Stomach (tissue), 8 donors: ENCODE measurements at regions not wholly inside any gene's neighbourhood (a gene's known extent, or its start where the extent isn't known, plus 50 kb on each side); places are given as distances from the start of the nearest gene placed in this dataset.

ENCODE experiments used
- DNase-seq, 2 donors: peaks; one replicate each; pipeline versions ENCODE4 v3.0.0 to v3.0.0-alpha.2; 2013 to 2019
- H3K27ac ChIP-seq, 5 donors: fragments of 200-600 bp in 4 of 5; sonication (generic) in 4 of 5; one replicate each; pipeline ENCODE4 v1.5.1; 2013 to 2019; ENCODE audit warnings: mild to moderate bottlenecking in 1 of 5, moderate library complexity in 1 of 5
- H3K27me3 ChIP-seq, 3 donors: fragments of 200-600 bp; sonication (generic); one replicate each; pipeline ENCODE4 v1.5.1; 2017 to 2019; ENCODE audit warnings: mixed run types in 1 of 3
- H3K36me3 ChIP-seq, 4 donors: fragments of 200-600 bp; sonication (generic); 1 replicate in 3 of 4; 2 replicates in 1 of 4; pipeline ENCODE4 v1.5.1; 2016 to 2019
- H3K4me1 ChIP-seq, 4 donors: fragments of 200-600 bp; sonication (generic); one replicate each; pipeline ENCODE4 v1.5.1; 2016 to 2019
- H3K4me3 ChIP-seq, 4 donors: fragments of 200-600 bp; sonication (generic) in 3 of 4; one replicate each; pipeline ENCODE4 v1.5.1; 2016 to 2019; ENCODE audit warnings: mild to moderate bottlenecking in 1 of 4
- H3K9me3 ChIP-seq, 4 donors: fragments of 200-600 bp; sonication (generic); one replicate each; pipeline ENCODE4 v1.5.1; 2016 to 2019
- CTCF ChIP-seq, 7 experiments: fragments of 450-650 bp in 4 of 7; fragments of 200-600 bp in 3 of 7; sonication (generic) in 3 of 7; IDR thresholded peaks; one replicate each; pipeline ENCODE4 v1.5.1; 2016 to 2019; ENCODE audit warnings: antibody characterized with exemption in 7 of 7, control low read depth in 2 of 7, mild to moderate bottlenecking in 1 of 7
- EP300 ChIP-seq: sonication (generic); formaldehyde crosslinking; IDR thresholded peaks from one replicate; pipeline ENCODE4 v1.6.1; 2017; ENCODE audit warnings: antibody characterized with exemption
- POLR2A ChIP-seq, 4 donors: fragments of 450-650 bp; IDR thresholded peaks; one replicate each; pipeline ENCODE4 v1.6.1; 2016; ENCODE audit warnings: antibody characterized with exemption in 4 of 4, control low read depth in 2 of 4, mild to moderate bottlenecking in 1 of 4, moderate library complexity in 1 of 4
- POLR2AphosphoS5 ChIP-seq, 3 donors: sonication (generic); formaldehyde crosslinking; IDR thresholded peaks; one replicate each; pipeline ENCODE4 v1.6.1; 2016; ENCODE audit warnings: antibody characterized with exemption in 3 of 3
- WGBS, 5 donors: extraction: QIAGEN DNeasy Blood & Tissue Kit in 3 of 5; methylation state at CpG; one replicate each; pipeline versions ENCODE4 v1.1.5 to v1.1.7; 2013 to 2018; 5-methylcytosine and 5-hydroxymethylcytosine counted together
- intact Hi-C: fragments of 100-400 bp; cut with DNase I; formaldehyde crosslinking; loops from one replicate; pipeline ENCODE4 v1.15.1; 2023; ENCODE audit warnings: low total_unique reads
- donor health status: healthy with polysubstance abuse.
- donor health status: Bipolar disorder and iron deficiency.
- donor health status: healthy.

- Histone ChIP-seq H3K4me1 (peaks cover 0 to 17% (median 13%) of the 10 kb centered on the region in 4 donors), H3K27me3 (peaks cover 0 to 5% (median 0%) of the 10 kb centered on the region in 3 donors), H3K9me3 (peaks cover 15 to 29% (median 20%) of the 10 kb centered on the region in 4 donors), H3K36me3 (no peaks in the 10 kb centered on the region), H3K4me3 (no peak overlapping the region), H3K27ac (no peak overlapping the region)
- WGBS, 5 donors: 41 to 54% (median 50%) methylated on average over 5 of the region's 5 CpGs
- intact Hi-C loops: no loop called here
- peak in 1 of 2 donors; percentile 51 for DNase-seq
- TF ChIP-seq CTCF (IDR thresholded peaks at IDR 0.05): no peak
- TF ChIP-seq POLR2A (IDR thresholded peaks at IDR 0.05): no peak
- no peak for TF ChIP-seq EP300
- TF ChIP-seq POLR2AphosphoS5 (IDR thresholded peaks at IDR 0.05): no peak
Measured at GRCh38 chr15:69551391-69552056, 98.9 kb downstream of the RPLP1 start.

GRCh38 chr15:69552057-69552815, 99.6 kb downstream of the RPLP1 start:
- 93 to 97% (median 94%) methylated on average over 10 of the region's 10 CpGs for whole genome bisulfite sequencing, 5 donors
- no peak overlapping the region for H3K27ac ChIP-seq
- H3K4me1 ChIP-seq: peaks cover 0 to 24% (median 19%) of the 10 kb centered on the region in 4 donors
- peaks cover 0 to 5% (median 0%) of the 10 kb centered on the region in 3 donors for H3K27me3 ChIP-seq
- TF ChIP-seq EP300: no peak
- TF ChIP-seq CTCF (IDR thresholded peaks at IDR 0.05): no peak
- TF ChIP-seq POLR2AphosphoS5 (IDR thresholded peaks at IDR 0.05): no peak
- TF ChIP-seq POLR2A (IDR thresholded peaks at IDR 0.05): no peak
- H3K9me3 ChIP-seq: peaks cover 15 to 29% (median 20%) of the 10 kb centered on the region in 4 donors
- no peaks in the 10 kb centered on the region for H3K36me3 ChIP-seq
- DNase-seq: no peak
- intact Hi-C loops: no loop called here
- no peak overlapping the region for H3K4me3 ChIP-seq

GRCh38 chr15:69553686-69554085, 101.1 kb downstream of the RPLP1 start:
- Histone ChIP-seq H3K9me3 (peaks cover 15 to 29% (median 20%) of the 10 kb centered on the region in 4 donors), H3K27me3 (peaks cover 0 to 5% (median 0%) of the 10 kb centered on the region in 3 donors), H3K36me3 (no peaks in the 10 kb centered on the region), H3K27ac (peak overlapping the region in 1 of 5 donors; percentile 8), H3K4me1 (peaks cover 11 to 38% (median 27%) of the 10 kb centered on the region in 4 donors), H3K4me3 (no peak overlapping the region)
- no peak for DNase-seq
- no peak for TF ChIP-seq POLR2AphosphoS5 (IDR thresholded peaks at IDR 0.05)
- TF ChIP-seq CTCF (IDR thresholded peaks at IDR 0.05): no peak
- no peak for TF ChIP-seq POLR2A (IDR thresholded peaks at IDR 0.05)
- TF ChIP-seq EP300: no peak
- intact Hi-C loops: no loop called here
- WGBS, 5 donors: 68 to 88% (median 74%) methylated on average over 4 of the region's 4 CpGs

GRCh38 chr15:69554279-69554961, 101.8 kb downstream of the RPLP1 start:
- H3K27me3 ChIP-seq: no peaks in the 10 kb centered on the region
- intact Hi-C loops: no loop called here
- H3K27ac ChIP-seq: peak overlapping the region in 4 of 5 donors; percentile 8 to 54 (median 24)
- TF ChIP-seq EP300 (no peak), POLR2AphosphoS5 (IDR thresholded peaks at IDR 0.05) (peak in 1 of 3 donors; percentile 60)
- no peaks in the 10 kb centered on the region for H3K36me3 ChIP-seq
- H3K4me3 ChIP-seq: no peak overlapping the region
- 30 to 53% (median 40%) methylated on average over 7 of the region's 7 CpGs for WGBS, 5 donors
- peak; percentile 40 to 75 for DNase-seq
- H3K9me3 ChIP-seq: peaks cover 15 to 29% (median 20%) of the 10 kb centered on the region in 4 donors
- peaks cover 14 to 45% (median 33%) of the 10 kb centered on the region in 4 donors for H3K4me1 ChIP-seq
